ENCODE measurements at regions not wholly inside any gene's neighbourhood (a gene's known extent, or its start where the extent isn't known, plus 50 kb on each side); places are given as distances from the start of the nearest gene placed in this dataset.

- no peak overlapping the region for H3K27ac ChIP-seq (ENCODE audit: low read depth, low read length)
- Mint-ChIP-seq H3K4me3 (no peak overlapping the region), H3K27me3 (peaks cover 12 to 19% of the 10 kb centered on the region in 2 donors), H3K4me1 (no peaks in the 10 kb centered on the region), H3K36me3 (no peaks in the 10 kb centered on the region), H3K9me3 (peaks cover 0 to 4% (median 1%) of the 10 kb centered on the region in 5 donors), H3K27ac (no peak overlapping the region)
- H3K9me3 ChIP-seq (ENCODE audit: low read length): no peaks in the 10 kb centered on the region
- H3K4me1 ChIP-seq (ENCODE audit: insufficient read depth, low read length): no peaks in the 10 kb centered on the region
- ChIA-PET POLR2A (no interaction called here), CTCF (no interaction called here)
- H3K27me3 ChIP-seq (ENCODE audit: insufficient read depth, low read length, poor library complexity, severe bottlenecking): no peaks in the 10 kb centered on the region
- no peak overlapping the region for H3K4me3 ChIP-seq (ENCODE audit: low read length)
- DNase-seq: no peak
- H3K36me3 ChIP-seq (ENCODE audit: insufficient read depth, low read length): no peaks in the 10 kb centered on the region
Observed at GRCh38 chr1:18013216-18013615, 94.4 kb upstream of the IGSF21 start.

DNA sequence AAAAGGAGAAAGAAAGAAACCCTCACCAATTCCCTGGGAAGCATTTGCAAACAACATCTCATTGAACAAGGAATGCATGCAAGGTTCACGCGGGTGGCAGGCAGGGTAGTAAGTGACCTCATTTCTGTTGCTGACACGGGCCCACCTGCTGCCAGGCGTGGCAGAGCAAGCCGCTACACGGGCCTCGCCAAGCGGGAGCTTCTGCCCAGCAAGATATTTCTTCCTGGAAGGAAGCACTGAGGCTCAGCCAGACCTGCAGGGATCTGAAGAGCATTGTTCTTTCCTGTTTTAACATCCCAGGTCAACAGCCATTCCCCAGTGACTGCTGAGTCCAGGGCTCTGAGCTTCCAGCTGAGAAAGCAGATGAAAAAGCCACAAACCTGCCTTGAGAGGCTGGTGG lies 91.9 kb upstream of the IGSF21 start:
- Histone ChIP-seq H3K27me3 (ENCODE audit: insufficient read depth, low read length, poor library complexity, severe bottlenecking) (no peaks in the 10 kb centered on the region), H3K4me1 (ENCODE audit: insufficient read depth, low read length) (no peaks in the 10 kb centered on the region), H3K36me3 (ENCODE audit: insufficient read depth, low read length) (no peaks in the 10 kb centered on the region), H3K27ac (ENCODE audit: low read depth, low read length) (no peak overlapping the region), H3K4me3 (ENCODE audit: low read length) (no peak overlapping the region), H3K9me3 (ENCODE audit: low read length) (no peaks in the 10 kb centered on the region)
- Mint-ChIP-seq H3K36me3 (no peaks in the 10 kb centered on the region), H3K9me3 (peaks cover 0 to 4% (median 1%) of the 10 kb centered on the region in 5 donors), H3K4me1 (no peaks in the 10 kb centered on the region), H3K27ac (no peak overlapping the region), H3K4me3 (no peak overlapping the region), H3K27me3 (peaks cover 12 to 21% of the 10 kb centered on the region in 2 donors)
- POLR2A ChIA-PET: no interaction called here
- CTCF ChIA-PET: no interaction called here
- DNase-seq: no peak

GRCh38 chr1:18018366-18018765 lies 89.2 kb upstream of the IGSF21 start:
- ChIA-PET POLR2A (no interaction called here), CTCF (no interaction called here)
- Histone ChIP-seq H3K4me3 (ENCODE audit: low read length) (no peak overlapping the region), H3K9me3 (ENCODE audit: low read length) (no peaks in the 10 kb centered on the region), H3K36me3 (ENCODE audit: insufficient read depth, low read length) (no peaks in the 10 kb centered on the region), H3K4me1 (ENCODE audit: insufficient read depth, low read length) (no peaks in the 10 kb centered on the region), H3K27me3 (ENCODE audit: insufficient read depth, low read length, poor library complexity, severe bottlenecking) (no peaks in the 10 kb centered on the region), H3K27ac (ENCODE audit: low read depth, low read length) (no peak overlapping the region)
- H3K27ac Mint-ChIP-seq: no peak overlapping the region
- H3K9me3 Mint-ChIP-seq: peaks cover 0 to 3% (median 0%) of the 10 kb centered on the region in 5 donors
- H3K27me3 Mint-ChIP-seq: peaks cover 11 to 16% of the 10 kb centered on the region in 2 donors
- H3K4me1 Mint-ChIP-seq: no peaks in the 10 kb centered on the region
- DNase-seq: no peak
- H3K36me3 Mint-ChIP-seq: no peaks in the 10 kb centered on the region
- H3K4me3 Mint-ChIP-seq: no peak overlapping the region

- no peak overlapping the region for H3K27ac Mint-ChIP-seq
- H3K27me3 ChIP-seq (ENCODE audit: insufficient read depth, low read length, poor library complexity, severe bottlenecking): no peaks in the 10 kb centered on the region
- H3K4me1 Mint-ChIP-seq: no peaks in the 10 kb centered on the region
- H3K9me3 Mint-ChIP-seq: peaks cover 0 to 3% (median 0%) of the 10 kb centered on the region in 5 donors
- H3K27ac ChIP-seq (ENCODE audit: low read depth, low read length): no peak overlapping the region
- no peaks in the 10 kb centered on the region for H3K9me3 ChIP-seq (ENCODE audit: low read length)
- no peak for DNase-seq
- H3K4me3 Mint-ChIP-seq: no peak overlapping the region
- no peak overlapping the region for H3K4me3 ChIP-seq (ENCODE audit: low read length)
- no peaks in the 10 kb centered on the region for H3K36me3 Mint-ChIP-seq
- POLR2A ChIA-PET: no interaction called here
- CTCF ChIA-PET: no interaction called here
- no peaks in the 10 kb centered on the region for H3K4me1 ChIP-seq (ENCODE audit: insufficient read depth, low read length)
- no peaks in the 10 kb centered on the region for H3K36me3 ChIP-seq (ENCODE audit: insufficient read depth, low read length)
- peaks cover 9 to 11% of the 10 kb centered on the region in 2 donors for H3K27me3 Mint-ChIP-seq
Observed at GRCh38 chr1:18020021-18020817, 87.4 kb upstream of the IGSF21 start.

- Mint-ChIP-seq H3K27me3 (peaks cover 11% of the 10 kb centered on the region in 2 donors), H3K27ac (no peak overlapping the region), H3K4me3 (no peak overlapping the region), H3K4me1 (no peaks in the 10 kb centered on the region), H3K36me3 (no peaks in the 10 kb centered on the region), H3K9me3 (peaks cover 0 to 3% (median 0%) of the 10 kb centered on the region in 5 donors)
- H3K36me3 ChIP-seq (ENCODE audit: insufficient read depth, low read length): no peaks in the 10 kb centered on the region
- CTCF ChIA-PET: no interaction called here
- H3K4me3 ChIP-seq (ENCODE audit: low read length): no peak overlapping the region
- H3K9me3 ChIP-seq (ENCODE audit: low read length): no peaks in the 10 kb centered on the region
- no peaks in the 10 kb centered on the region for H3K27me3 ChIP-seq (ENCODE audit: insufficient read depth, low read length, poor library complexity, severe bottlenecking)
- no peak overlapping the region for H3K27ac ChIP-seq (ENCODE audit: low read depth, low read length)
- POLR2A ChIA-PET: no interaction called here
- no peaks in the 10 kb centered on the region for H3K4me1 ChIP-seq (ENCODE audit: insufficient read depth, low read length)
- no peak for DNase-seq
Observed at GRCh38 chr1:18021242-18021641, 86.4 kb upstream of the IGSF21 start.

DNA sequence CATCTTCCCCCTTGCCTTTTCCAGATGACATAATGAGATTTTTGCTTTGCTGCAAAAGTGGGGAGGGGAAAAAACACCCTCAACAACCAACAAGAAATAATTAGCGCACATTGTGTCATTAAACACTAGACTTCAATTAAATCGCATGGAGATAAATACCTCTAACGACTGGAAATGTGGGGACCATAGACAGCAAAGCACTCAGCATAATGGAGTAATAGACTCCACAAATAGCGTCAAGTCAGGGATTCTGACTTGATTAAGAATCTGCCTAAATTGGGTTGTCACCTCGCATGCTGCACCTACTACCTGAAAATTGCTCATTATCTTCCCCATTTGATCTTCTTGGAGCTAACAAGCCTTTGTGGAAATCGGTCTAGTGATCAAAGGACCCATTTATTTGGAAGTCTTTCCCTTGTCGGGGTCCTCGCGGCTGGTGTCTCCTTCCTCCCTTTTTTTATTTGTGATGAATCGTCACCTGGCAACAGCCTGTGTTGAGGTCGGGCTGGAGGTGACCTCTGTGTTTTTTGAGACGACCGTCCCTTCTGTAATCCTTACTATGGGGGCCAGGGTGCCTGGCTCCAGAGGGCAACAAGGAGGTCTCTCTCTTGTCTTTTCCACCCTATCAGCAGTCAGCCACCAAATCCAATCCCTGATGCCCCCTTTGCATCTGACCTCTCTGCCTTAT lies 75.3 kb upstream of the IGSF21 start:
- H3K27me3 ChIP-seq (ENCODE audit: insufficient read depth, low read length, poor library complexity, severe bottlenecking): no peaks in the 10 kb centered on the region
- Mint-ChIP-seq H3K4me3 (no peak overlapping the region), H3K27ac (no peak overlapping the region), H3K36me3 (no peaks in the 10 kb centered on the region), H3K9me3 (peaks cover 0 to 3% (median 0%) of the 10 kb centered on the region in 5 donors), H3K4me1 (no peaks in the 10 kb centered on the region), H3K27me3 (peaks cover 15 to 33% of the 10 kb centered on the region in 2 donors)
- no peaks in the 10 kb centered on the region for H3K4me1 ChIP-seq (ENCODE audit: insufficient read depth, low read length)
- DNase-seq: no peak
- ChIA-PET POLR2A (no interaction called here), CTCF (no interaction called here)
- H3K9me3 ChIP-seq (ENCODE audit: low read length): no peaks in the 10 kb centered on the region
- H3K27ac ChIP-seq (ENCODE audit: low read depth, low read length): no peak overlapping the region
- no peaks in the 10 kb centered on the region for H3K36me3 ChIP-seq (ENCODE audit: insufficient read depth, low read length)
- H3K4me3 ChIP-seq (ENCODE audit: low read length): no peak overlapping the region

- Histone ChIP-seq H3K4me1 (ENCODE audit: insufficient read depth, low read length) (no peaks in the 10 kb centered on the region), H3K27me3 (ENCODE audit: insufficient read depth, low read length, poor library complexity, severe bottlenecking) (no peaks in the 10 kb centered on the region), H3K27ac (ENCODE audit: low read depth, low read length) (no peak overlapping the region), H3K4me3 (ENCODE audit: low read length) (no peak overlapping the region), H3K36me3 (ENCODE audit: insufficient read depth, low read length) (no peaks in the 10 kb centered on the region), H3K9me3 (ENCODE audit: low read length) (no peaks in the 10 kb centered on the region)
- peaks cover 12 to 23% of the 10 kb centered on the region in 2 donors for H3K27me3 Mint-ChIP-seq
- H3K9me3 Mint-ChIP-seq: peaks cover 0 to 3% (median 0%) of the 10 kb centered on the region in 5 donors
- peaks cover 0 to 4% (median 0%) of the 10 kb centered on the region in 3 donors for H3K4me1 Mint-ChIP-seq
- H3K27ac Mint-ChIP-seq: no peak overlapping the region
- no peak overlapping the region for H3K4me3 Mint-ChIP-seq
- CTCF ChIA-PET: no interaction called here
- no peaks in the 10 kb centered on the region for H3K36me3 Mint-ChIP-seq
- POLR2A ChIA-PET: no interaction called here
- DNase-seq: no peak
Observed at GRCh38 chr1:18035145-18035544, 72.5 kb upstream of the IGSF21 start.

- DNase-seq: no peak
- H3K36me3 ChIP-seq (ENCODE audit: insufficient read depth, low read length): no peaks in the 10 kb centered on the region
- no peak overlapping the region for H3K27ac ChIP-seq (ENCODE audit: low read depth, low read length)
- no peaks in the 10 kb centered on the region for H3K9me3 ChIP-seq (ENCODE audit: low read length)
- Mint-ChIP-seq H3K4me3 (no peak overlapping the region), H3K27ac (no peak overlapping the region), H3K4me1 (peaks cover 0 to 4% (median 0%) of the 10 kb centered on the region in 3 donors), H3K36me3 (no peaks in the 10 kb centered on the region), H3K27me3 (peaks cover 5 to 10% of the 10 kb centered on the region in 2 donors), H3K9me3 (no peaks in the 10 kb centered on the region)
- no peaks in the 10 kb centered on the region for H3K4me1 ChIP-seq (ENCODE audit: insufficient read depth, low read length)
- ChIA-PET POLR2A (no interaction called here), CTCF (no interaction called here)
- no peaks in the 10 kb centered on the region for H3K27me3 ChIP-seq (ENCODE audit: insufficient read depth, low read length, poor library complexity, severe bottlenecking)
- no peak overlapping the region for H3K4me3 ChIP-seq (ENCODE audit: low read length)
Observed at GRCh38 chr1:18037651-18038050, 69.9 kb upstream of the IGSF21 start.
